IMR-90 (cell line): ENCODE measurements at regions not wholly inside any gene's neighbourhood (a gene's known extent, or its start where the extent isn't known, plus 50 kb on each side); places are given as distances from the start of the nearest gene placed in this dataset.

Experiments
- ATAC-seq: fragments of 200-7000 bp; cut with Tn5 transposase; 2 replicates; pipeline ENCODE4 v1.9.1; 2020; ENCODE audit warnings: low read depth, mild to moderate bottlenecking, moderate library complexity
- BruUV-seq: library from RNA; stranded (reverse); fragments of 400-500 nt; replicated peaks from 2 replicates; lab custom pipeline; 2021; lab: Mats Ljungman, UMichigan
- CTCF ChIA-PET: fragments of 300-600 bp; formaldehyde crosslinking; extraction: SDS; loops from one replicate; lab custom pipeline; 2021; ENCODE audit warnings: antibody characterized with exemption; lab: Yijun Ruan, JAX
- POLR2A ChIA-PET: fragments of 300-600 bp; sonication (Branson Sonifier 250); formaldehyde crosslinking; loops from one replicate; lab custom pipeline; 2022; ENCODE audit warnings: antibody characterized with exemption; ENCODE audit not compliant: unreplicated experiment; lab: Charles Lee
- DNase-seq: peaks from one replicate; pipeline ENCODE4 v3.0.0; 2013
- H2AFZ ChIP-seq: replicated peaks from 2 replicates; pipeline ENCODE3; 2013; ENCODE audit warnings: low read length, mild to moderate bottlenecking; ENCODE audit not compliant: poor library complexity
- H2AK5ac ChIP-seq: 2 replicates; pipeline ENCODE4 v1.6.1; 2013; ENCODE audit warnings: low read depth, low read length, inconsistent platforms
- H2AK9ac ChIP-seq: replicated peaks from 2 replicates; pipeline ENCODE3; 2013; ENCODE audit warnings: mild to moderate bottlenecking, low read depth, low read length, moderate library complexity; ENCODE audit not compliant: poor library complexity
- H2BK120ac ChIP-seq: 2 replicates; pipeline ENCODE4 v1.6.1; 2013; ENCODE audit warnings: low read depth, low read length, inconsistent platforms
- H2BK15ac ChIP-seq: 3 replicates; pipeline ENCODE4 v1.6.1; 2013; ENCODE audit warnings: low read depth, low read length, inconsistent platforms
- H2BK20ac ChIP-seq: 2 replicates; pipeline ENCODE4 v1.6.1; 2013; ENCODE audit warnings: low read depth, mild to moderate bottlenecking, inconsistent platforms, low read length, moderate library complexity
- H2BK5ac ChIP-seq: 2 replicates; pipeline ENCODE4 v1.6.1; 2013; ENCODE audit warnings: mild to moderate bottlenecking, low read depth, low read length, inconsistent platforms; ENCODE audit not compliant: poor library complexity, severe bottlenecking
- H3K14ac ChIP-seq: replicated peaks from 2 replicates; pipeline ENCODE4 v1.6.1; 2013; ENCODE audit warnings: low read depth, low read length, inconsistent platforms
- H3K18ac ChIP-seq: 2 replicates; pipeline ENCODE4 v1.6.1; 2013; ENCODE audit warnings: low read depth, low read length, control low read depth
- H3K23ac ChIP-seq: 2 replicates; pipeline ENCODE4 v1.6.1; 2013; ENCODE audit warnings: low read depth, low read length, inconsistent platforms
- H3K27ac ChIP-seq: 2 replicates; pipeline ENCODE4 v1.5.1; 2013; ENCODE audit warnings: mild to moderate bottlenecking, control low read depth, low read length; ENCODE audit not compliant: insufficient read depth
- H3K27me3 ChIP-seq: 2 replicates; pipeline ENCODE4 v1.6.1; 2013; ENCODE audit warnings: low read length; ENCODE audit not compliant: control insufficient read depth, insufficient read depth
- H3K36me3 ChIP-seq: 2 replicates; pipeline ENCODE4 v1.6.1; 2013; ENCODE audit warnings: low read length, mixed read lengths; ENCODE audit not compliant: control insufficient read depth, insufficient read depth
- H3K4ac ChIP-seq: 2 replicates; pipeline ENCODE4 v1.6.1; 2013; ENCODE audit warnings: low read depth, low read length, inconsistent platforms
- H3K4me1 ChIP-seq: 2 replicates; pipeline ENCODE4 v1.6.1; 2013; ENCODE audit warnings: low read length, mixed read lengths; ENCODE audit not compliant: control insufficient read depth, insufficient read depth
- H3K4me2 ChIP-seq: 2 replicates; pipeline ENCODE4 v1.6.1; 2013; ENCODE audit warnings: low read depth, mild to moderate bottlenecking, control low read depth, low read length, moderate library complexity
- H3K4me3 ChIP-seq: 2 replicates; pipeline ENCODE4 v1.5.1; 2013; ENCODE audit warnings: low read depth, mild to moderate bottlenecking, control low read depth, low read length, moderate library complexity; ENCODE audit not compliant: insufficient read depth
- H3K56ac ChIP-seq: 2 replicates; pipeline ENCODE4 v1.6.1; 2013; ENCODE audit warnings: low read length, inconsistent platforms; ENCODE audit not compliant: insufficient read depth; ENCODE audit errors: extremely low read depth
- H3K79me1 ChIP-seq, 2 experiments: 2 replicates each; pipeline ENCODE4 v1.6.1; 2013; ENCODE audit warnings: low read length in 2 of 2, inconsistent platforms in 1 of 2, low read depth in 1 of 2
- H3K9ac ChIP-seq: 2 replicates; pipeline ENCODE4 v1.6.1; 2013; ENCODE audit warnings: low read depth, low read length, control low read depth
- H3K9me1 ChIP-seq: 2 replicates; pipeline ENCODE4 v1.6.1; 2013; ENCODE audit warnings: low read length, inconsistent platforms; ENCODE audit not compliant: insufficient read depth
- H3K9me3 ChIP-seq: 2 replicates; pipeline ENCODE4 v1.6.1; 2013; ENCODE audit warnings: low read length; ENCODE audit not compliant: control insufficient read depth, insufficient read depth
- H4K20me1 ChIP-seq: 2 replicates; pipeline ENCODE4 v1.6.1; 2013; ENCODE audit warnings: low read length, inconsistent platforms; ENCODE audit not compliant: insufficient read depth
- H4K5ac ChIP-seq: 2 replicates; pipeline ENCODE4 v1.6.1; 2013; ENCODE audit warnings: mild to moderate bottlenecking, low read depth, low read length, control low read depth
- H4K8ac ChIP-seq, 2 experiments: 2 replicates each; pipeline ENCODE4 v1.6.1; 2013; ENCODE audit warnings: low read depth in 2 of 2, low read length in 2 of 2, control low read depth in 1 of 2, inconsistent platforms in 1 of 2
- H4K91ac ChIP-seq: 2 replicates; pipeline ENCODE4 v1.6.1; 2013; ENCODE audit warnings: low read depth, low read length, inconsistent platforms; ENCODE audit not compliant: insufficient read depth
- BHLHE40 ChIP-seq: fragments of 150-350 bp; IDR thresholded peaks from 2 replicates; pipeline ENCODE4 v1.6.1; 2016; ENCODE audit warnings: mild to moderate bottlenecking, low read depth, low read length
- CTCF ChIP-seq: conservative IDR thresholded peaks from 2 replicates; pipeline ENCODE4 v1.5.1; 2012; ENCODE audit warnings: mild to moderate bottlenecking, low read depth, low read length, improper control_type of control experiment
- FOS ChIP-seq: fragments of 150-350 bp; IDR thresholded peaks from 2 replicates; pipeline ENCODE4 v1.6.1; 2016; ENCODE audit warnings: low read depth, low read length
- MAZ ChIP-seq: IDR thresholded peaks from 2 replicates; pipeline ENCODE4 v1.6.1; 2012; ENCODE audit warnings: low read depth, mild to moderate bottlenecking, low read length, improper control_type of control experiment, moderate library complexity, borderline replicate concordance
- MXI1 ChIP-seq: IDR thresholded peaks from 2 replicates; pipeline ENCODE4 v1.6.1; 2012; ENCODE audit warnings: low read depth, mild to moderate bottlenecking, low read length, moderate library complexity, borderline replicate concordance
- NFE2L2 ChIP-seq: fragments of 150-350 bp; IDR thresholded peaks from 2 replicates; pipeline ENCODE4 v1.6.1; 2016; ENCODE audit warnings: low read depth, mild to moderate bottlenecking, low read length
- POLR2A ChIP-seq: IDR thresholded peaks from 2 replicates; pipeline ENCODE4 v1.6.1; 2012; ENCODE audit warnings: mild to moderate bottlenecking, low read depth, low read length
- SMC3 ChIP-seq: fragments of 150-350 bp; IDR thresholded peaks from 2 replicates; pipeline ENCODE4 v1.6.1; 2016; ENCODE audit warnings: low read depth, mild to moderate bottlenecking, antibody characterized with exemption, low read length, moderate library complexity
- USF2 ChIP-seq: fragments of 150-350 bp; IDR thresholded peaks from 2 replicates; pipeline ENCODE4 v1.6.1; 2017; ENCODE audit warnings: mild to moderate bottlenecking, antibody characterized with exemption, low read length, low read depth
- WGBS, 2 experiments: methylation state at CpG; one replicate each; pipeline versions ENCODE4 v1.1.5 to v1.1.7; 2013; ENCODE audit warnings: missing lambda C conversion rate in 2 of 2; ENCODE audit not compliant: insufficient read length in 1 of 2; ENCODE audit errors: extremely low coverage in 2 of 2; 5-methylcytosine and 5-hydroxymethylcytosine counted together
- dilution Hi-C: fragments of 300-500 bp; cut with HindIII; formaldehyde crosslinking; loops from one replicate; pipeline ENCODE4 v1.14.3; 2018; ENCODE audit warnings: low sequenced_read_pairs; ENCODE audit not compliant: unreplicated experiment
- in situ Hi-C: fragments of 300-500 bp; cut with MboI; formaldehyde crosslinking; loops from 3 replicates; pipeline ENCODE4 v1.14.3; 2019; ENCODE audit warnings: low sequenced_read_pairs, inconsistent platforms, mixed read lengths
- intact Hi-C: fragments of 100-400 bp; cut with micrococcal nuclease; formaldehyde crosslinking; loops from 2 replicates; pipeline ENCODE4 v1.10.0; 2022

GRCh38 chr4:55178226-55179005 lies 53.0 kb upstream of the KDR start:
- Histone ChIP-seq H4K8ac (no peak overlapping the region), H3K9ac (no peak overlapping the region), H2BK15ac (no peak overlapping the region), H3K56ac (no peak overlapping the region), H3K4ac (no peak overlapping the region), H3K36me3 (no peaks in the 10 kb centered on the region), H3K9me1 (peaks cover 19% of the 10 kb centered on the region), H3K27ac (no peak overlapping the region), H3K23ac (no peak overlapping the region), H3K18ac (no peak overlapping the region), H2BK120ac (no peak overlapping the region), H3K27me3 (no peaks in the 10 kb centered on the region), H3K4me1 (peaks cover 13% of the 10 kb centered on the region), H3K79me1 (no peaks in the 10 kb centered on the region), H3K9me3 (no peaks in the 10 kb centered on the region), H2AFZ (no peak overlapping the region), H4K5ac (no peak overlapping the region), H2BK20ac (no peak overlapping the region), H4K20me1 (no peaks in the 10 kb centered on the region), H2AK5ac (no peak overlapping the region), H3K14ac (no peak overlapping the region), H2BK5ac (no peak overlapping the region), H3K4me2 (no peak overlapping the region), H2AK9ac (no peak overlapping the region), H4K91ac (no peak overlapping the region), H3K4me3 (no peak overlapping the region)
- in situ Hi-C loops (no loop called here), intact Hi-C loops (no loop called here), dilution Hi-C loops (no loop called here)
- POLR2A ChIA-PET = no interaction called here
- no TSS peak for BruUV-seq
- DNase-seq = no peak
- ATAC-seq = no peak
- CTCF ChIA-PET = no interaction called here
- TF ChIP-seq POLR2A (no peak), FOS (no peak), NFE2L2 (no peak), MXI1 (no peak), USF2 (no peak), MAZ (no peak), CTCF (no peak), BHLHE40 (no peak), SMC3 (no peak)
- no CpG with 5 or more reads among the region's 7 CpGs for WGBS, 2 experiments
